MCF 10A (cell line): ENCODE measurements at regions not wholly inside any gene's neighbourhood (a gene's known extent, or its start where the extent isn't known, plus 50 kb on each side); places are given as distances from the start of the nearest gene placed in this dataset.

Source experiments
- BruUV-seq: library from RNA; stranded (reverse); fragments of 400-500 nt; replicated peaks from 2 replicates; lab custom pipeline; 2021; lab: Mats Ljungman, UMichigan
- CTCF ChIA-PET: fragments of 300-600 bp; sonication (Branson Sonifier 250); formaldehyde crosslinking; extraction: SDS; loops from one replicate; lab custom pipeline; 2021; ENCODE audit warnings: antibody characterized with exemption, inconsistent platforms; lab: Yijun Ruan, JAX
- POLR2A ChIA-PET: fragments of 300-600, 350-650 bp; sonication (Branson Sonifier 250); formaldehyde crosslinking; extraction: SDS; loops from one replicate; lab custom pipeline; 2020; ENCODE audit warnings: antibody characterized with exemption, inconsistent platforms; lab: Yijun Ruan, JAX
- DNase-seq: peaks from one replicate; pipeline ENCODE4 v3.0.0-alpha.2; 2018; ENCODE audit not compliant: unreplicated experiment
- H3K27ac Mint-ChIP-seq: one replicate; pipeline ENCODE4 v1.8.0; 2022; ENCODE audit warnings: mild to moderate bottlenecking, low read depth, mixed read lengths; ENCODE audit not compliant: unreplicated experiment
- H3K27me3 Mint-ChIP-seq: one replicate; pipeline ENCODE4 v1.8.0; 2022; ENCODE audit warnings: mixed read lengths; ENCODE audit not compliant: insufficient read depth, unreplicated experiment
- H3K36me3 Mint-ChIP-seq: one replicate; pipeline ENCODE4 v1.8.0; 2022; ENCODE audit warnings: mild to moderate bottlenecking, moderate library complexity, mixed read lengths; ENCODE audit not compliant: insufficient read depth, unreplicated experiment
- H3K4me1 Mint-ChIP-seq: one replicate; pipeline ENCODE4 v1.8.0; 2022; ENCODE audit warnings: mixed read lengths; ENCODE audit not compliant: insufficient read depth, unreplicated experiment
- H3K4me3 Mint-ChIP-seq: one replicate; pipeline ENCODE4 v1.8.0; 2022; ENCODE audit warnings: mild to moderate bottlenecking, moderate library complexity, mixed read lengths; ENCODE audit not compliant: unreplicated experiment
- H3K9me3 Mint-ChIP-seq: one replicate; pipeline ENCODE4 v1.8.0; 2022; ENCODE audit warnings: mixed read lengths; ENCODE audit not compliant: unreplicated experiment
- CTCF ChIP-seq: fragments of 200-600 bp; IDR thresholded peaks from one replicate; pipeline ENCODE4 v1.8.0; 2022; ENCODE audit warnings: antibody characterized with exemption, mild to moderate bottlenecking; ENCODE audit not compliant: unreplicated experiment
- intact Hi-C: fragments of 100-400 bp; cut with micrococcal nuclease; formaldehyde crosslinking; loops from 2 replicates; pipeline ENCODE4 v1.14.1; 2022

GRCh38 chr6:4676016-4676415, 100.2 kb upstream of the CDYL start:
- POLR2A ChIA-PET = no interaction called here
- no TSS peak for BruUV-seq
- DNase-seq = no peak
- H3K4me1 Mint-ChIP-seq = no peaks in the 10 kb centered on the region
- no peaks in the 10 kb centered on the region for H3K27me3 Mint-ChIP-seq
- H3K9me3 Mint-ChIP-seq = no peaks in the 10 kb centered on the region
- CTCF ChIA-PET = interaction anchor here (0.7 kb wide), 1 partner anchor 10 kb away, joined by 3 read pairs; no protein-coding TSS in a partner anchor
- H3K4me3 Mint-ChIP-seq = no peak overlapping the region
- H3K27ac Mint-ChIP-seq = no peak overlapping the region
- H3K36me3 Mint-ChIP-seq = no peaks in the 10 kb centered on the region
- intact Hi-C loops = no loop called here
- no peak for TF ChIP-seq CTCF

- Mint-ChIP-seq H3K4me1 (no peaks in the 10 kb centered on the region), H3K36me3 (no peaks in the 10 kb centered on the region), H3K4me3 (no peak overlapping the region), H3K9me3 (no peaks in the 10 kb centered on the region), H3K27ac (no peak overlapping the region), H3K27me3 (no peaks in the 10 kb centered on the region)
- no peak for TF ChIP-seq CTCF
- DNase-seq = no peak
- BruUV-seq = no TSS peak
- ChIA-PET POLR2A (interaction anchor here (0.6 kb wide), 1 partner anchor 165 kb away, joined by 3 read pairs; no protein-coding TSS in a partner anchor), CTCF (no interaction called here)
- intact Hi-C loops = no loop called here
Observed at GRCh38 chr6:4675121-4675520, 101.1 kb upstream of the CDYL start.

GRCh38 chr6:4673861-4674260, 102.3 kb upstream of the CDYL start:
- Mint-ChIP-seq H3K4me3 (no peak overlapping the region), H3K27ac (no peak overlapping the region), H3K27me3 (no peaks in the 10 kb centered on the region), H3K4me1 (no peaks in the 10 kb centered on the region), H3K36me3 (no peaks in the 10 kb centered on the region), H3K9me3 (no peaks in the 10 kb centered on the region)
- DNase-seq = no peak
- ChIA-PET CTCF (no interaction called here), POLR2A (no interaction called here)
- no TSS peak for BruUV-seq
- intact Hi-C loops = no loop called here
- no peak for TF ChIP-seq CTCF

DNA sequence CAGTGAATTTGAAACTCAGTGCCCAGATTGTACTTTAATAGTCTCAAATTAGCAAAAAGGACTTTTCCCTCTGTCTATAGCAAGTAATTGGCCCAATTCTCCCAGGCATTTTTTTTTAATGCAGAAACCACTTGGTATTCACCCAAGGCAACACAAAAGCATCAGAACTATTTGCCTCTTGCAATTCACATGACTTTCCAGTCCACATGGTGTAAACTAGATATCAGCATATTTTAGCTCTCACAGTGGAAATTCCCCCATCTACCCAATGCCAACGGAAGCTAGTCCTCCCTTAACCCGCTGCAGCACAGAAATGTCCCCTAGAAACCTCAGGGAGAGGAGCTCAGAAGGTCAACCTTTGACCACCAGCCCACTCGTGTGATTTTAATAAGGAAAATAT, 103.4 kb upstream of the CDYL start:
- CTCF ChIA-PET = interaction anchor here (0.6 kb wide), 1 partner anchor 102 kb away, joined by 3 read pairs; no protein-coding TSS in a partner anchor

More for the DNA sequence above, 103.4 kb upstream of the CDYL start:
- POLR2A ChIA-PET = interaction anchor here (0.6 to 0.7 kb wide), 2 partner anchors 387 to 930 kb away, joined by 3 read pairs; no protein-coding TSS in a partner anchor
- Mint-ChIP-seq H3K4me3 (no peak overlapping the region), H3K27ac (no peak overlapping the region), H3K9me3 (no peaks in the 10 kb centered on the region), H3K36me3 (no peaks in the 10 kb centered on the region), H3K4me1 (no peaks in the 10 kb centered on the region), H3K27me3 (no peaks in the 10 kb centered on the region)
- no peak for TF ChIP-seq CTCF
- no TSS peak for BruUV-seq
- intact Hi-C loops = no loop called here
- no peak for DNase-seq
